Neural progenitor cell (in vitro differentiated cells): ENCODE measurements at regions not wholly inside any gene's neighbourhood (a gene's known extent, or its start where the extent isn't known, plus 50 kb on each side); places are given as distances from the start of the nearest gene placed in this dataset.

ENCODE experiments used
- DNase-seq: peaks from one replicate; pipeline ENCODE4 v3.0.0-alpha.2; 2016; ENCODE audit warnings: low spot score
- H2AFZ ChIP-seq: fragments of 200-600 bp; sonication (generic); replicated peaks from 2 replicates; pipeline ENCODE4 v1.6.1; 2016; ENCODE audit warnings: antibody characterized with exemption
- H3F3A ChIP-seq: fragments of 200-600 bp; sonication (generic); 2 replicates; pipeline ENCODE4 v1.6.1; 2016; ENCODE audit warnings: antibody characterized with exemption, low read depth
- H3K27ac ChIP-seq: fragments of 200-600 bp; sonication (generic); 2 replicates; pipeline ENCODE4 v1.5.1; 2016; ENCODE audit warnings: mild to moderate bottlenecking
- H3K27me3 ChIP-seq: fragments of 200-600 bp; sonication (generic); 2 replicates; pipeline ENCODE4 v1.6.1; 2016; ENCODE audit warnings: mild to moderate bottlenecking, moderate library complexity
- H3K36me3 ChIP-seq: fragments of 200-600 bp; sonication (generic); 2 replicates; pipeline ENCODE4 v1.5.1; 2016
- H3K4me1 ChIP-seq: fragments of 200-600 bp; sonication (generic); 2 replicates; pipeline ENCODE4 v1.6.1; 2016; ENCODE audit warnings: mixed run types
- H3K4me2 ChIP-seq: fragments of 200-600 bp; sonication (generic); 2 replicates; pipeline ENCODE4 v1.6.1; 2016
- H3K4me3 ChIP-seq: fragments of 200-600 bp; sonication (generic); 2 replicates; pipeline ENCODE4 v1.5.1; 2016
- H3K79me2 ChIP-seq: fragments of 200-600 bp; sonication (generic); 2 replicates; pipeline ENCODE4 v1.6.1; 2016; ENCODE audit warnings: low read depth
- H3K9ac ChIP-seq: fragments of 200-600 bp; sonication (generic); 2 replicates; pipeline ENCODE4 v1.6.1; 2016
- H3K9me3 ChIP-seq: fragments of 200-600 bp; sonication (generic); 2 replicates; pipeline ENCODE4 v1.5.1; 2016; ENCODE audit warnings: low read depth
- H4K20me1 ChIP-seq: fragments of 200-600 bp; sonication (generic); 2 replicates; pipeline ENCODE4 v1.6.1; 2016; ENCODE audit warnings: low read depth
- H3K27ac Mint-ChIP-seq: 3 replicates; pipeline ENCODE4 v1.8.0; 2021; ENCODE audit warnings: mixed read lengths
- H3K27me3 Mint-ChIP-seq: 2 replicates; pipeline ENCODE4 v1.8.0; 2022; ENCODE audit warnings: low read depth, mild to moderate bottlenecking, inconsistent platforms, moderate library complexity, mixed read lengths; ENCODE audit not compliant: insufficient read depth
- H3K36me3 Mint-ChIP-seq: 3 replicates; pipeline ENCODE4 v1.8.0; 2021; ENCODE audit warnings: mixed read lengths
- H3K4me1 Mint-ChIP-seq: 3 replicates; pipeline ENCODE4 v1.8.0; 2021; ENCODE audit warnings: mixed read lengths
- H3K4me3 Mint-ChIP-seq: 3 replicates; pipeline ENCODE4 v1.8.0; 2021; ENCODE audit warnings: mild to moderate bottlenecking, moderate library complexity, mixed read lengths
- H3K9me3 Mint-ChIP-seq: 3 replicates; pipeline ENCODE4 v1.8.0; 2020; ENCODE audit warnings: mixed read lengths
- CTCF ChIP-seq: fragments of 200-600 bp; sonication (generic); IDR thresholded peaks from 2 replicates; pipeline ENCODE4 v1.5.1; 2017; ENCODE audit warnings: antibody characterized with exemption, mild to moderate bottlenecking
- EZH2 ChIP-seq: fragments of 200-600 bp; sonication (generic); IDR thresholded peaks from 2 replicates; pipeline ENCODE4 v1.6.1; 2017; ENCODE audit warnings: antibody characterized with exemption, mild to moderate bottlenecking, moderate library complexity
- EZH2phosphoT487 ChIP-seq: fragments of 200-600 bp; sonication (generic); IDR thresholded peaks from 2 replicates; pipeline ENCODE4 v1.6.1; 2017; ENCODE audit warnings: antibody characterized with exemption

GRCh38 chr22:47776329-47776728 is 1013.9 kb downstream of the TBC1D22A start:
- H3K79me2 ChIP-seq, result no peaks in the 10 kb centered on the region
- H3K9ac ChIP-seq, result no peak overlapping the region
- Mint-ChIP-seq H3K4me1 (peaks cover 16% of the 10 kb centered on the region), H3K9me3 (peaks cover under 1% of the 10 kb centered on the region), H3K36me3 (no peaks in the 10 kb centered on the region), H3K27me3 (peaks cover 7% of the 10 kb centered on the region), H3K4me3 (no peak overlapping the region), H3K27ac (no peak overlapping the region)
- H3K27me3 ChIP-seq, result no peaks in the 10 kb centered on the region
- no peaks in the 10 kb centered on the region for H3K9me3 ChIP-seq
- DNase-seq, result peak; percentile 51
- H4K20me1 ChIP-seq, result no peaks in the 10 kb centered on the region
- H2AFZ ChIP-seq, result no peak overlapping the region
- no peak overlapping the region for H3K4me3 ChIP-seq
- TF ChIP-seq EZH2phosphoT487 (no peak), EZH2 (no peak), CTCF (peak; percentile 43)
- H3K36me3 ChIP-seq, result no peaks in the 10 kb centered on the region
- no peak overlapping the region for H3K4me2 ChIP-seq
- no peak overlapping the region for H3K27ac ChIP-seq
- peaks cover 8% of the 10 kb centered on the region for H3K4me1 ChIP-seq
- no peaks in the 10 kb centered on the region for H3F3A ChIP-seq

- Histone ChIP-seq H3K9ac (no peak overlapping the region), H3K36me3 (no peaks in the 10 kb centered on the region), H3K9me3 (no peaks in the 10 kb centered on the region), H3K4me1 (peaks cover 8% of the 10 kb centered on the region), H2AFZ (no peak overlapping the region), H3F3A (no peaks in the 10 kb centered on the region), H3K4me3 (no peak overlapping the region), H3K4me2 (no peak overlapping the region), H4K20me1 (no peaks in the 10 kb centered on the region), H3K27me3 (no peaks in the 10 kb centered on the region), H3K27ac (no peak overlapping the region), H3K79me2 (no peaks in the 10 kb centered on the region)
- Mint-ChIP-seq H3K4me1 (peaks cover 16% of the 10 kb centered on the region), H3K9me3 (no peaks in the 10 kb centered on the region), H3K27ac (no peak overlapping the region), H3K27me3 (peaks cover 7% of the 10 kb centered on the region), H3K36me3 (no peaks in the 10 kb centered on the region), H3K4me3 (no peak overlapping the region)
- TF ChIP-seq EZH2phosphoT487 (no peak), EZH2 (no peak), CTCF (no peak)
- DNase-seq, result no peak
Observed at GRCh38 chr22:47775686-47776085, 1013.2 kb downstream of the TBC1D22A start.

- Histone ChIP-seq H3K4me1 (peaks cover 8% of the 10 kb centered on the region), H3K27me3 (no peaks in the 10 kb centered on the region), H4K20me1 (no peaks in the 10 kb centered on the region), H3K9ac (no peak overlapping the region), H3F3A (no peaks in the 10 kb centered on the region), H3K4me3 (no peak overlapping the region), H3K27ac (no peak overlapping the region), H3K36me3 (no peaks in the 10 kb centered on the region), H3K9me3 (no peaks in the 10 kb centered on the region), H3K79me2 (no peaks in the 10 kb centered on the region), H3K4me2 (no peak overlapping the region), H2AFZ (no peak overlapping the region)
- no peak for TF ChIP-seq EZH2phosphoT487
- TF ChIP-seq CTCF, result no peak
- TF ChIP-seq EZH2, result no peak
- no peaks in the 10 kb centered on the region for H3K9me3 Mint-ChIP-seq
- H3K4me3 Mint-ChIP-seq, result no peak overlapping the region
- no peak overlapping the region for H3K27ac Mint-ChIP-seq
- peaks cover 7% of the 10 kb centered on the region for H3K27me3 Mint-ChIP-seq
- no peak for DNase-seq
- H3K36me3 Mint-ChIP-seq, result no peaks in the 10 kb centered on the region
- peaks cover 12% of the 10 kb centered on the region for H3K4me1 Mint-ChIP-seq
Observed at GRCh38 chr22:47775191-47775590, 1012.7 kb downstream of the TBC1D22A start.

GRCh38 chr22:47773635-47774034 is 1011.2 kb downstream of the TBC1D22A start:
- TF ChIP-seq EZH2 (no peak), CTCF (no peak), EZH2phosphoT487 (no peak)
- Histone ChIP-seq H3K36me3 (no peaks in the 10 kb centered on the region), H3K9ac (no peak overlapping the region), H3K4me3 (no peak overlapping the region), H3F3A (no peaks in the 10 kb centered on the region), H3K79me2 (no peaks in the 10 kb centered on the region), H4K20me1 (no peaks in the 10 kb centered on the region), H3K27me3 (no peaks in the 10 kb centered on the region), H2AFZ (peak overlapping the region; percentile 68), H3K9me3 (no peaks in the 10 kb centered on the region), H3K27ac (no peak overlapping the region), H3K4me1 (no peaks in the 10 kb centered on the region), H3K4me2 (no peak overlapping the region)
- Mint-ChIP-seq H3K4me1 (peaks cover 3% of the 10 kb centered on the region), H3K36me3 (no peaks in the 10 kb centered on the region), H3K27ac (no peak overlapping the region), H3K4me3 (no peak overlapping the region), H3K27me3 (peaks cover 6% of the 10 kb centered on the region), H3K9me3 (no peaks in the 10 kb centered on the region)
- no peak for DNase-seq
